Right atrium auricular region (tissue), 2 donors: ENCODE measurements at regions not wholly inside any gene's neighbourhood (a gene's known extent, or its start where the extent isn't known, plus 50 kb on each side); places are given as distances from the start of the nearest gene placed in this dataset.
"Not testable (repeated sequence)": the region's sequence is repeated elsewhere in the genome, so short reads cannot be mapped to it uniquely, and the experiment has no call there.

ENCODE experiments used
- DNase-seq: peaks from one replicate; pipeline ENCODE4 v3.0.0-alpha.2; 2019; ENCODE audit warnings: low spot score
- H3K27ac ChIP-seq, 2 donors: fragments of 200-600 bp; sonication (generic); 1 replicate in 1 of 2; 2 replicates in 1 of 2; pipeline ENCODE4 v1.5.1; 2016 to 2019
- H3K27me3 ChIP-seq, 2 donors: fragments of 200-600 bp; sonication (generic); one replicate each; pipeline versions ENCODE4 v1.5.1 to v1.6.0; 2017 to 2019
- H3K36me3 ChIP-seq: fragments of 200-600 bp; sonication (generic); one replicate; pipeline ENCODE4 v1.5.1; 2016
- H3K4me1 ChIP-seq, 2 donors: fragments of 200-600 bp; sonication (generic); one replicate each; pipeline versions ENCODE4 v1.5.1 to v1.6.0; 2017 to 2019
- H3K4me3 ChIP-seq, 2 donors: fragments of 200-600 bp; sonication (generic); 1 replicate in 1 of 2; 2 replicates in 1 of 2; pipeline ENCODE4 v1.5.1; 2017 to 2019; ENCODE audit warnings: mild to moderate bottlenecking in 1 of 2, moderate library complexity in 1 of 2
- H3K9me3 ChIP-seq, 2 donors: fragments of 200-600 bp; sonication (generic); one replicate each; pipeline ENCODE4 v1.5.1; 2019
- TF ChIP-seq, protein P1 (sequence below), 2 donors: fragments of 200-600 bp; sonication (generic); IDR thresholded peaks; one replicate each; pipeline ENCODE4 v1.5.1; 2019; ENCODE audit warnings: antibody characterized with exemption in 2 of 2

DNA sequence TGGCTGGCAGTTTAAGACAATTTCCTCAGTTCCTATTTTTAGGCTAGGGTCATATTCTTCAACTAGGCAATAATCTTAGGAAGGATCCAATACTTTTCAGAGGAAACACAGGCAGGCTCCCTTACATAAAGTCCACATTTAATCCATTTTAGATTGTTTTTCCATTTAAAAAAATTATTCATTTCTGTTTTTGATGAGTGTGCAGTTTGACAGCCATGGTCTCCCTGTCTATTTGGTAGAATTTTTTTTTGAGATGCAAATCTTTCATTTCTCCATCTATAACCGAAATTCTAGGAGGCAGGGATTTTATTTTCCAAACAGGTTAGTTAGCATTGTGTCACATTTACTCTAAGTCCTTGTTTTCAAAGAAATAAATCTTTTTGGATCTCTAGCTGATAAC is 326.8 kb downstream of the PPP4R3C start:
- no peak for DNase-seq
- TF ChIP-seq, protein P1, sequence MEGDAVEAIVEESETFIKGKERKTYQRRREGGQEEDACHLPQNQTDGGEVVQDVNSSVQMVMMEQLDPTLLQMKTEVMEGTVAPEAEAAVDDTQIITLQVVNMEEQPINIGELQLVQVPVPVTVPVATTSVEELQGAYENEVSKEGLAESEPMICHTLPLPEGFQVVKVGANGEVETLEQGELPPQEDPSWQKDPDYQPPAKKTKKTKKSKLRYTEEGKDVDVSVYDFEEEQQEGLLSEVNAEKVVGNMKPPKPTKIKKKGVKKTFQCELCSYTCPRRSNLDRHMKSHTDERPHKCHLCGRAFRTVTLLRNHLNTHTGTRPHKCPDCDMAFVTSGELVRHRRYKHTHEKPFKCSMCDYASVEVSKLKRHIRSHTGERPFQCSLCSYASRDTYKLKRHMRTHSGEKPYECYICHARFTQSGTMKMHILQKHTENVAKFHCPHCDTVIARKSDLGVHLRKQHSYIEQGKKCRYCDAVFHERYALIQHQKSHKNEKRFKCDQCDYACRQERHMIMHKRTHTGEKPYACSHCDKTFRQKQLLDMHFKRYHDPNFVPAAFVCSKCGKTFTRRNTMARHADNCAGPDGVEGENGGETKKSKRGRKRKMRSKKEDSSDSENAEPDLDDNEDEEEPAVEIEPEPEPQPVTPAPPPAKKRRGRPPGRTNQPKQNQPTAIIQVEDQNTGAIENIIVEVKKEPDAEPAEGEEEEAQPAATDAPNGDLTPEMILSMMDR (IDR thresholded peaks at IDR 0.05): no peak
- Histone ChIP-seq H3K36me3 (no peaks in the 10 kb centered on the region), H3K4me1 (no peaks in the 10 kb centered on the region), H3K27ac (no peak overlapping the region), H3K9me3 (no peaks in the 10 kb centered on the region), H3K4me3 (no peak overlapping the region), H3K27me3 (no peaks in the 10 kb centered on the region)

DNA sequence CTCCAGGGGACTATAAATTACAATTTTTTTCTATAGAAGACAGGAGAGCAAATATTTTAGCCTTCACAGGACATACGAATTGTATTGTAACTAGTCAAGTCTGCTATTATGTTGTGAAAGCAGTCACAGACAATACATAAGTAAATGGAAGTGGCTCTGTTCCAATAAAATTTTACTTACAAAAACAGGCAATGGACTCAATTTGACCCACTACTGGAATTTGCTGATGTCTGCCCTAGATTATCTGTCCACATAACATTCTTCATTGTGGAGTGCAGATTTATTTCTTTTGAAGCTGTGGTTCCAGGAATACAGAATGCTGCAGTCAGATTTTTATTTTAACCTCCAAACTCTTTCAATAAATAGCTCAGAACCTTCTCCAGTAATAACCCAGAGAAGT is 330.3 kb downstream of the PPP4R3C start:
- Histone ChIP-seq H3K36me3 (no peaks in the 10 kb centered on the region), H3K9me3 (no peaks in the 10 kb centered on the region), H3K4me3 (no peak overlapping the region), H3K27ac (no peak overlapping the region), H3K4me1 (no peaks in the 10 kb centered on the region), H3K27me3 (no peaks in the 10 kb centered on the region)
- DNase-seq: no peak
- TF ChIP-seq, protein P1 (IDR thresholded peaks at IDR 0.05): no peak

DNA sequence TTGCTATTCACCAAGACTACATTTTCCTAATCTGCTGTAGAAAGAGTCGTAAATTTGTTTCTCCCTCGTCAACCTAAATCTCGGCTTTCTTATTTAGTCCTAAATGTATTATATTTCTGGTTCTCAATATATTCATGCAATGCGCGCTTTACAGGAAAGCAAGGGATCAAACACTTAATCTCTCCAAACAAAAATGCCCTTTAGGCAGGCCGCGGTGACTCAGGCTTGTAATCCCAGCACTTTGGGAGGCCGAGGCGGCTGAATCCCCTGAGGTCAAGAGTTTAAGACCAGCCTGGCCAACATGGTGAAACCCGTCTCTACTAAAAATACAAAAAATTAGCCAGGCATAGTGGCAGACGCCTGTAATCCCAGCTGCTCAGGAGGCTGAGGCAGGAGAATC is 376.0 kb downstream of the PPP4R3C start:
- H3K4me3 ChIP-seq, H3K27ac ChIP-seq, H3K4me1 ChIP-seq, H3K9me3 ChIP-seq, H3K27me3 ChIP-seq, H3K36me3 ChIP-seq, DNase-seq: not testable (repeated sequence)

DNA sequence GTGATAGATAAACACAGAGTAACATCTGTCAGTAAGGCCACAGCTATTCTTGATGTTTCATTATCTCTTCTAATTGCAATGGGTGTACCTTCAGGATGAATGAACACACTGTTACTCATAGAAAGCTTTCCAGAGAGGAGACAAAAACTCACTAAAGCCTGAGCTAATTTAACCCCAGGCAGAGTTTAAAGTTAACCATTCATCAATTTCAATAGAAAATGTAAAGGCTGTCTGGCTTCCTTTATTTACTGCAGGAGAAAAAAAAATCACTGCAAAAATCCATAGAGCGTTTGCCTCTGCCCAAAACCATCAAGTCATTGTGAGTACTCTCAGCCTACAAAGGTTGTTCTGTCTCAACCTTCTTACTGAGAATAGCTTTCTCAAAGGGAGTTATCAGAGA is 376.9 kb downstream of the PPP4R3C start:
- TF ChIP-seq, protein P1 (IDR thresholded peaks at IDR 0.05): no peak
- Histone ChIP-seq H3K36me3 (no peaks in the 10 kb centered on the region), H3K4me3 (no peak overlapping the region), H3K9me3 (no peaks in the 10 kb centered on the region), H3K27me3 (no peaks in the 10 kb centered on the region), H3K4me1 (no peaks in the 10 kb centered on the region), H3K27ac (no peak overlapping the region)
- no peak for DNase-seq

DNA sequence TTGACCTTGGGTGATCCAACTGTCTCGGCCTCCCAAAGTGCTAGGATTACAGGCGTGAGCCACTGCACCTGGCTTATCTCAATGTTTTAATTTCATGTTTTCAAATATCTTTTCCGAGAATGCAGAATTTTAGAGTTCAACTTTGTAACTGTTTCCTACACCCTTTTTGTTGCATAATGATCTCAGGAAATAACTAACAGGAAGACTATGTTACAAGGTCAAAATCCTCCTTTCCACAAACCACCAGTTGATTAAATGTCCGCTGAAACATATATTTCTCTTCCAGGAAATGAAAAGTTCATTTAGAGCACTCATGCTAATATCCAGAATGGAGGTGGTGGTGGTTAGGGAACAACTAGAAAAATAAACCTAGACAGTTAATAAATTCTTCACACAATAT is 377.8 kb downstream of the PPP4R3C start:
- H3K27me3 ChIP-seq: no peaks in the 10 kb centered on the region
- H3K36me3 ChIP-seq: no peaks in the 10 kb centered on the region
- no peak overlapping the region for H3K27ac ChIP-seq
- TF ChIP-seq, protein P1 (IDR thresholded peaks at IDR 0.05): no peak
- no peaks in the 10 kb centered on the region for H3K9me3 ChIP-seq
- DNase-seq: no peak
- H3K4me1 ChIP-seq: no peaks in the 10 kb centered on the region
- no peak overlapping the region for H3K4me3 ChIP-seq

DNA sequence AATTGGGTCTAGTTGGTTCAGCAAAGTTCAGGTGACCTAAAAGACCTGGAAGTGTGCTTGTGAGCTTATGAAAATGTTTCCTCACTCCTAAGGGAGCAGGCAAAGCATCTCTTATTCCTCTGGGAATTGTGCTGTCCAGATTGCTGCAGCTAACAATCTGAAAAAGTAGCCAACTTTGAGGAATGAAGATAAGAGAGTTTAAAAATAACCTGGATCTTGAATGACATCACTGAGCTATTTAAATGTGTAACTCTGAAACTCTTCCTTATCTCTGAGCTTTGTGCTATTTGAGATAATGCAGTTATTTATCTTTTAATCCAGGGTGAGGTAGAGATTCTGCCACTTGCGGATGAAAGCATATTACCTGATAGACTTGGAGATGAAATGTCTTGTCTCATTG is 384.8 kb downstream of the PPP4R3C start:
- no peaks in the 10 kb centered on the region for H3K27me3 ChIP-seq
- TF ChIP-seq, protein P1 (IDR thresholded peaks at IDR 0.05): no peak
- H3K4me1 ChIP-seq: no peaks in the 10 kb centered on the region
- no peaks in the 10 kb centered on the region for H3K9me3 ChIP-seq
- H3K27ac ChIP-seq: no peak overlapping the region
- H3K36me3 ChIP-seq: no peaks in the 10 kb centered on the region
- H3K4me3 ChIP-seq: no peak overlapping the region
- no peak for DNase-seq
